Activated CD8-positive, alpha-beta memory T cell treated with anti-CD3 and anti-CD28 coated beads, Interleukin-2, amount 50 U/mL, for 48 hours (primary cell): ENCODE measurements at regions not wholly inside any gene's neighbourhood (a gene's known extent, or its start where the extent isn't known, plus 50 kb on each side); places are given as distances from the start of the nearest gene placed in this dataset.

Source experiments
- DNase-seq: peaks from one replicate; pipeline ENCODE4 v3.0.0-alpha.2; 2020

DNA sequence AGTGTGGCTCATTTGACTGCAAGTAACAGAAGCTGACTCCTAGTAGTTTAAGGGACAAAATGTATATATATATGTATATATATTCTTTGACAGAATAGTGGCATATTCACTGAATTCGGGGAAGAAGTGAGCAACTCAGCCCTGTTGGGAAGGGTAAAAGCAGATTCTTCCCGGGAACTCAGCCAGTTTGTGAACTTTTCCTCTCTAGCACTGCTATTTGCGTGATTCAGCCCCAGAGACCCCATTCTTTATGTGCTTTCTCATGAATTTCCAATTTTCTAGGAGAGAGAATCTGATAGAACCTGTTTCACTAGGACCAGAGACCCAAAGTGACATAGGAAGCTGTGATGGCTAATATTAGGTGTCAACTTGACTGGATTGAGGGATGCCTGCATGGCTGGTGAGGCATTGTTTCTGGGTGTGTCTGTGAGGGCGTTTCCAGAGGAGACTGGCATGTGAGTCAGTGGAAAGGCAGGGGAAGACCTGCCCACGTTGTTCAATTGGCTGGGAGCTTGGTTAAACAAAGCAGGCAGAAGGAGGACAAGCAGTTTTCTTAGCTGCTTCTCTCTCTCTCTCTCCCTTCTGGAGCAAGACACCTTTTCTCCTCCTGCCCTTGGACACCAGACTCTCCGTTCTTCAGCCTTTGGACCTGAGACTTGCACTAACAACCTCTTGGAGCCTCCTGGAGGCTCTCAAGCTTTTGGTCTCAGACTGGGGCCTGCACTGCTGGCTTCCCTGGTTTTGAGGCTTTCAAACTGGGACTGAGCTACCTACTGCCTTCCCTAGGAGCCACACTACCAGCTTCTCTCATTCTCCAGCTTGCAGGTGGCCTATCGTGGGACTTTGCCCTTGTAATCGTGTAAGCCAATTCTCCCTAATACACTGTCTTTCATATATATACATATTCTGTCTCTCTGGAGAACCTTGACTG lies 93.4 kb upstream of the KCNK1 start:
- DNase-seq, result no peak

DNA sequence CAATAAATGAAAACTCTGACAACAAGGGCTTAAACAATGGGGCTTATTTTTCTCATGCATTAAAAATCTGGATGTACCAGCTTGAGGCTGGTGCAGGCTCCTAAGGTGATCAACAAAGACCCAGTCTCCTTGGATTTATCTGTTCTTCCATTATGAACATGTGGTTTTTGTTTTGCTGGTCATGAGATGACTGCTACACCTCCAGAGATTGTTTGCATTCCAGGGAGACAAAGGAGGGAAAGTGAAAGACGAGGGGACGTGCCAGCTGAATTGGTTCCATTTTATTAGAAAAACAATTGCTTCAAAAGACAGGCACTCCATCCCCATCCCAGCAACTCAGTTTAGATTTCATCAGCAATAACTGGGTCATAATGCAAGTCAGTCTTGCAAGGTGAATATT lies 90.9 kb upstream of the KCNK1 start:
- DNase-seq, result no peak

- DNase-seq, result no peak
These were observed 86.1 kb upstream of the KCNK1 start for GRCh38 chr1:233527818-233528217.

GRCh38 chr1:233530665-233531386 lies 83.1 kb upstream of the KCNK1 start:
- DNase-seq, result no peak

DNA sequence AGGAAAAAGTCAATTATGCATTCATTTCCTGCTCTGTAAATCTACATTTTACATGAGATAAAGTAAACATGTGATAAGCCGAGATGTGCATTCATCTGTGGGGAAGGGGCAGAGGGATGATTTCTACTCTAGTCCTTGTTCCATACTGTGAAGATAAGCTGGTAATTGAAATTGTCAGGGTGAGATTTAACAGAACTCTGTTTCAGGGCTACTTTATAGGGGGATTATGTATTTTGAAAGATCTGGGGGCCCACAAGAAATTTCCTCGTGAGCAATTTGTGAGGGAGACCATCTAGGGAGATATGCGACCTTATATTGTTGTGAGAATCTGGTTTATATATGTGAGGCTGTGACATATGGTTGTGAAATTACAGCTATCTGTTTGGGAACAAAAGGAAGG lies 73.1 kb upstream of the KCNK1 start:
- no peak for DNase-seq

- DNase-seq, result no peak
These were observed 70.3 kb upstream of the KCNK1 start for GRCh38 chr1:233543338-233544255.

DNA sequence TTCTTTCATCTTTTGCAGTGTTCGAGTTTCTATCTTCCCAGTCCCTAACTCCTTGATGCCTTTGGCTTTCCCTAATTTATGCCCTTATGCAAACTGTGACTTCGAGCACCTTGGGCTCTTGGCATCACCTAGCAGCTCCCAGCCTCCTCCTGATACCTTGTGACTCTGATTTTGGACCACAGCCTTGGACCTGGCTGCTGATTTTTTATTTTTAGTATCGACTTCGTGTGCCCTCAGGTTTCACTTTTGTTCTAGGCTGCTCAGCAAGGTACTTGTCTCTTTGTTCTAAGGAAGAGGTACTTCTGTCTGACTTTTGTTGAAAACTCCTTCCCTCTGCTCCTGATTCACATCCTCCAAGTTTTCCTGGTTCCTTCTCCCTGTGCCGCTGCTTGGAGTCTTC lies 69.6 kb upstream of the KCNK1 start:
- DNase-seq, result no peak

GRCh38 chr1:233547726-233548125 lies 66.2 kb upstream of the KCNK1 start:
- DNase-seq, result no peak

GRCh38 chr1:233549404-233549803 lies 64.5 kb upstream of the KCNK1 start:
- DNase-seq, result no peak

DNA sequence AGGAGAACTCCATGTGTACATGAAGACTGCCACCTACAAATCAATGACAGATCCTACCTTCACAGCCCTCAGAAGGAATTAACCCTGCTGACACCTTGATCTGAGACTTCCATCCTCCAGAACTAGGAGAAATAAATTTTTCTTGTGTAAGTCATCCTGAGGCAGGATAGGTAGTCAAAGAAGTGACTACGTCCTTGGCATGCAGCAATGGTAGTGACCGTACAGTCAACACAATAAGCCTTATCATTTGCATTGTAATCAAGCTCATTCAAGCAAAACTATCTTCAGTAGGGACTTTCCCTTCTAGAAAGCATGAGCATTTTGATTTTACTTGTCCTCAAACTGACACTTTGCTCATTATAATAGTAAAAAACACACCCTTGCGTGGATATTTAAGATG lies 64.0 kb upstream of the KCNK1 start:
- no peak for DNase-seq

- DNase-seq, result no peak
These were observed 59.9 kb upstream of the KCNK1 start for GRCh38 chr1:233554037-233554436.

DNA sequence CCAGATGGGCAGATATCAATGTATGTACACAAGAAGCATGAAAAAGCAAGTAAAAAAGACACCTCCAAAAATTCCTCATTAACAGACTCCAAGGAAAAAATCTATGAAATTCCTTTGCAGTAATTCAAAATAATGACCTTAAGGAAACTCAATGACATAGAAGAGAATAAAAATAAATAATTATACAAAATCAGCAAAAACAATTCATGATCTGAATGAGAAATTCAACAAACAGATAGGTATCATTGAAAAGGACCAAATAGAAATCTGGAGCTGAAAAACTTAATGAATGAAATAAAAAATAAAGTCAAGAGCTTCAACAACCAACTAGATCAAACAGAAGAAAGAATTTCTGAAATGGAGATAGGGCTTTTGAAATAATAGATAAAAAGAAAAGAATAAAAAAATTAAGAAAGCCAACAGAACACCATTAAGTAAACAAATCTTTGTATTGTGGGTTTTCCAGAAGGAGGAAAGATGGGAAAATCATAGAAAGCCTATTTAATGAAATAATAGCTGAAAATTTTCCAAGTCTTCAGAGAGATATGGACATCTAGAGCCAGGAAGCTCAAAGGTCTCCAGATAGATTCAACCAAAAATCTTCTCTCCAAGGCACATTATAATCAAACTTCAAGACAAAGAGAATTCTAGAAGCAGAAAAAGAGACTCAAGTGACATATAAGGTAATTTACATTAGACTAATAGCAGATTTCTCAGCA lies 52.0 kb upstream of the KCNK1 start:
- DNase-seq, result no peak
